Nephron progenitor cell (in vitro differentiated cells): ENCODE measurements at regions not wholly inside any gene's neighbourhood (a gene's known extent, or its start where the extent isn't known, plus 50 kb on each side); places are given as distances from the start of the nearest gene placed in this dataset.
"Not testable (repeated sequence)": the region's sequence is repeated elsewhere in the genome, so short reads cannot be mapped to it uniquely, and the experiment has no call there.

Experiments used
- DNase-seq: peaks from one replicate; pipeline ENCODE4 v3.0.0; 2021
- H3K27ac Mint-ChIP-seq: 2 replicates; pipeline ENCODE4 v1.8.0; 2021; ENCODE audit warnings: mild to moderate bottlenecking, moderate library complexity, mixed read lengths
- H3K27me3 Mint-ChIP-seq: 2 replicates; pipeline ENCODE4 v1.8.0; 2021; ENCODE audit warnings: mild to moderate bottlenecking, low read depth, mixed read lengths; ENCODE audit not compliant: poor library complexity
- H3K36me3 Mint-ChIP-seq: 2 replicates; pipeline ENCODE4 v1.8.0; 2021; ENCODE audit warnings: low read depth, mixed read lengths
- H3K4me1 Mint-ChIP-seq: 2 replicates; pipeline ENCODE4 v1.8.0; 2021; ENCODE audit warnings: mixed read lengths
- H3K4me3 Mint-ChIP-seq: 2 replicates; pipeline ENCODE4 v1.8.0; 2021; ENCODE audit warnings: mild to moderate bottlenecking, moderate library complexity, mixed read lengths
- H3K9me3 Mint-ChIP-seq: 2 replicates; pipeline ENCODE4 v1.8.0; 2021; ENCODE audit warnings: mild to moderate bottlenecking, moderate library complexity, mixed read lengths
- CTCF ChIP-seq: fragments of 200-600 bp; sonication (generic); IDR thresholded peaks from 2 replicates; pipeline ENCODE4 v1.5.0; 2021; ENCODE audit warnings: antibody characterized with exemption

- H3K27ac Mint-ChIP-seq, H3K4me1 Mint-ChIP-seq, H3K4me3 Mint-ChIP-seq, H3K27me3 Mint-ChIP-seq, DNase-seq: not testable (repeated sequence)
- Mint-ChIP-seq H3K36me3 (peaks cover 34% of the 10 kb centered on the region), H3K9me3 (peaks cover 39% of the 10 kb centered on the region)
These were observed 52.5 kb downstream of the KIAA0408 start for GRCh38 chr6:127406722-127407121.

DNA sequence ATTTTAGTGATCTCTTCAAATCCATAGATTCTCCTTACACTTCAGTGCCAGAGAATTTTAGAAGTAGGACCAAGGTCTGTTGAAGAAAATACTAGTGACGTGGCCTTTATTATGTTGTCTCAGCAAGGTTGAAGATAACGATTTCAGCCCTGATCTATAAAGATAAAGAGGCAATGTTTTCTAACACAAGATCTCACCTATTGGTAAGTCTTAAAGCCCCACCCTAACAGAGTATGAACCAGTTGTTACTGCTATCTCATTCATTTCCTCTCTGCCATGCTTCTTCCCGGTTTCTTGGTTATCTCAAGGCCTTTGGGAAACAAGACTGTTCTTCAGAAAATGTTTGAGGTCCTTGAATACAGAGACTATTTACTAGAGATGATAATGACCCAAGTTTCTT is 53.1 kb downstream of the KIAA0408 start:
- no peak overlapping the region for H3K4me3 Mint-ChIP-seq
- no peak for DNase-seq
- no peaks in the 10 kb centered on the region for H3K4me1 Mint-ChIP-seq
- TF ChIP-seq CTCF = no peak
- H3K27me3 Mint-ChIP-seq = no peaks in the 10 kb centered on the region
- H3K36me3 Mint-ChIP-seq = peaks cover 29% of the 10 kb centered on the region
- peaks cover 35% of the 10 kb centered on the region for H3K9me3 Mint-ChIP-seq
- H3K27ac Mint-ChIP-seq = no peak overlapping the region

- Mint-ChIP-seq H3K27me3 (no peaks in the 10 kb centered on the region), H3K4me1 (peaks cover 2% of the 10 kb centered on the region), H3K4me3 (no peak overlapping the region), H3K9me3 (peaks cover 23% of the 10 kb centered on the region), H3K36me3 (peaks cover 17% of the 10 kb centered on the region), H3K27ac (peak overlapping the region; percentile 21)
- no peak for TF ChIP-seq CTCF
- DNase-seq = no peak
These were observed 54.5 kb downstream of the KIAA0408 start for GRCh38 chr6:127404594-127405178.

DNA sequence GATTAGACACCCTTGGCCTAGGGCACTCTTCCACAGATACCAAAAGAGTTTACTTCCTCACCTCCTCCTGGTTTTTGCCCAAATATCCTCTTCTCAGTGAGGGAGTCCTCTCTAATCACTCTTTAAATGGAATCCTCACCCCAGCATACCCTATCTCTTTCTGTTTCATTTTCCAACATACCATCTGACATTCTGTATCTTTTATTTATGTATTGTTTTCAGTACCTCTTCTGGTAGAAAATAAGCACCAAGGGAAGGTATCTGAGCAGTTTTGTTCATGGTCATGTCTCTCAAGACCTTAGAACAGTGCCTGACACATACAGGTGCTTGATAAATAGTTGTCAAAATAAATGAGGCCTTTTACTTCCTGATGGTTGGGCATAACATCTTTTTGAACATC is 55.1 kb downstream of the KIAA0408 start:
- Mint-ChIP-seq H3K9me3 (peaks cover 18% of the 10 kb centered on the region), H3K27me3 (no peaks in the 10 kb centered on the region), H3K27ac (peak overlapping the region; percentile 8), H3K36me3 (peaks cover 12% of the 10 kb centered on the region), H3K4me1 (peaks cover 5% of the 10 kb centered on the region), H3K4me3 (no peak overlapping the region)
- DNase-seq = no peak
- no peak for TF ChIP-seq CTCF

GRCh38 chr6:127403636-127404035 is 55.6 kb downstream of the KIAA0408 start:
- no peak for TF ChIP-seq CTCF
- peaks cover 14% of the 10 kb centered on the region for H3K9me3 Mint-ChIP-seq
- H3K4me1 Mint-ChIP-seq = peaks cover 5% of the 10 kb centered on the region
- H3K27me3 Mint-ChIP-seq = no peaks in the 10 kb centered on the region
- H3K27ac Mint-ChIP-seq = peak overlapping the region; percentile 55
- H3K4me3 Mint-ChIP-seq = no peak overlapping the region
- peaks cover 11% of the 10 kb centered on the region for H3K36me3 Mint-ChIP-seq
- DNase-seq = no peak

- peaks cover 11% of the 10 kb centered on the region for H3K36me3 Mint-ChIP-seq
These were observed 56.1 kb downstream of the KIAA0408 start for GRCh38 chr6:127402890-127403617.

More at GRCh38 chr6:127402890-127403617, 56.1 kb downstream of the KIAA0408 start:
- Mint-ChIP-seq H3K27ac (no peak overlapping the region), H3K27me3 (no peaks in the 10 kb centered on the region), H3K4me3 (no peak overlapping the region), H3K4me1 (peaks cover 5% of the 10 kb centered on the region), H3K9me3 (peaks cover 8% of the 10 kb centered on the region)
- no peak for TF ChIP-seq CTCF
- no peak for DNase-seq
